ENCODE measurements at regions not wholly inside any gene's neighbourhood (a gene's known extent, or its start where the extent isn't known, plus 50 kb on each side); places are given as distances from the start of the nearest gene placed in this dataset.

DNA sequence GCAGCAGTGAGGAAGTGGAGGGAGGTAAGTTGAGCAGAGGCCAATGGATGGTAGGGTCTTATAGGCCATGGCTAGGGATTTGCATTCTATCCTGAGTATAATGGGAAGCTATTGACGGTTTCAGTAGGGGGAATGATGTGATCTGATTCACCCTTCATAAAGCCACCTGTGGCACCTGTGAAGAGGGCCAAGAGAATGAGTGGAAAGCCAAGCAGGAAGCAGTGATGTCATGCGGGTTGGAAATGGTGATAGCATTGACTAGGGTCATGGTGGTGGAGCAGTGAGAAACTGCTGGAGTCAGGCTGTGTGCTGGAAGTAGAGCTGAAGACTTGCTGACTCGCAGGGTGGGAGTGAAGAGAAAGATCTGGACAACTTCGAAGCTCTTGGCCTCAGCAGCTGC, 111.7 kb downstream of the MARCHF4 start:
- no peak for DNase-seq
- no peaks in the 10 kb centered on the region for H3K27me3 ChIP-seq (ENCODE audit: insufficient read depth, low read depth, severe bottlenecking)
- H3K9me3 ChIP-seq (ENCODE audit: severe bottlenecking): no peaks in the 10 kb centered on the region
- H3K36me3 ChIP-seq: no peaks in the 10 kb centered on the region
- H3K27ac ChIP-seq: no peak overlapping the region
- H3K4me3 ChIP-seq (ENCODE audit: low read depth, low read length): no peak overlapping the region
- TF ChIP-seq, protein P1, sequence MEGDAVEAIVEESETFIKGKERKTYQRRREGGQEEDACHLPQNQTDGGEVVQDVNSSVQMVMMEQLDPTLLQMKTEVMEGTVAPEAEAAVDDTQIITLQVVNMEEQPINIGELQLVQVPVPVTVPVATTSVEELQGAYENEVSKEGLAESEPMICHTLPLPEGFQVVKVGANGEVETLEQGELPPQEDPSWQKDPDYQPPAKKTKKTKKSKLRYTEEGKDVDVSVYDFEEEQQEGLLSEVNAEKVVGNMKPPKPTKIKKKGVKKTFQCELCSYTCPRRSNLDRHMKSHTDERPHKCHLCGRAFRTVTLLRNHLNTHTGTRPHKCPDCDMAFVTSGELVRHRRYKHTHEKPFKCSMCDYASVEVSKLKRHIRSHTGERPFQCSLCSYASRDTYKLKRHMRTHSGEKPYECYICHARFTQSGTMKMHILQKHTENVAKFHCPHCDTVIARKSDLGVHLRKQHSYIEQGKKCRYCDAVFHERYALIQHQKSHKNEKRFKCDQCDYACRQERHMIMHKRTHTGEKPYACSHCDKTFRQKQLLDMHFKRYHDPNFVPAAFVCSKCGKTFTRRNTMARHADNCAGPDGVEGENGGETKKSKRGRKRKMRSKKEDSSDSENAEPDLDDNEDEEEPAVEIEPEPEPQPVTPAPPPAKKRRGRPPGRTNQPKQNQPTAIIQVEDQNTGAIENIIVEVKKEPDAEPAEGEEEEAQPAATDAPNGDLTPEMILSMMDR (IDR thresholded peaks at IDR 0.05; ENCODE audit: low read depth, low read length): no peak

DNA sequence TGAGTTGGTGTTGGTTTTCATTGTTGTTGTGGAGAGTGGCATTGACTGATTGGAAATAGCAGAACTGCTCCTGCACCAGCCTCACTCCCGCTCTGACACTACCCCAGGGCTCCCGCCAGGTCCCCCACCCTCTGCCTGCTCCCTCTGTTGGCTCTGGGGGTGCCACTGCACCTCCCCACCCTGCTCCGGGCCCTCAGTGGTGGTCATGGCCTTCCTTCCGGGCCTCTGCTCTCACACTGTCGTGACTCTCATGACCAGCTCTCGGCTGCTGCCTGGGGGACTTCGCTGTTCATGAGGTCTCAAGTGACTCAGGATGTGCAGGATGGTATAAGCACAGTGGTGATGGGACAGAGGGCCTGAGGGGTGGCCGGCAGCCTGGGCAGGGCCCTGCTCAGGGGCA, 113.2 kb downstream of the MARCHF4 start:
- Histone ChIP-seq H3K4me3 (ENCODE audit: low read depth, low read length) (no peak overlapping the region), H3K9me3 (ENCODE audit: severe bottlenecking) (no peaks in the 10 kb centered on the region), H3K27me3 (ENCODE audit: insufficient read depth, low read depth, severe bottlenecking) (no peaks in the 10 kb centered on the region), H3K36me3 (no peaks in the 10 kb centered on the region), H3K27ac (no peak overlapping the region)
- TF ChIP-seq, protein P1 (IDR thresholded peaks at IDR 0.05; ENCODE audit: low read depth, low read length): no peak
- DNase-seq: no peak

DNA sequence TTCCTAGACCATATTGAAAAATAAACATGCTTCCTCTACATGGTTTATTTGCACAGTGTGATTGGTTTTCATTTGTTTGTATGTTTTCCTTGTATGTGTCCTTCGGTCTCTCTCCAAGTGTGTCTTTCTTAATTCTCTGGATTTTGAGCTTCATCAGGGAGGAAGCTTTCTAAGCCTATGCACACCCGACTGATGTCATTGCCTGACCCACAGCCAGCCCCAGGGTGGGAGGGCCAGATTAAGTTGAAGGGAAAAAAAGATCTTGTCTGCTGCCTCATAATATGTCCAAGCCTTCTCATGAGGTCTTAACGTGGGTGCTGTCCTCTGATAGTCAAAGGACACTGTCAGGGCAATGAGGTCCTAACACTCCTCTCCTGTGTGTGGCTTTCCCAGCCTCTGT, 115.2 kb downstream of the MARCHF4 start:
- TF ChIP-seq, protein P1 (IDR thresholded peaks at IDR 0.05; ENCODE audit: low read depth, low read length): no peak
- DNase-seq: no peak
- Histone ChIP-seq H3K36me3 (no peaks in the 10 kb centered on the region), H3K27ac (no peak overlapping the region), H3K4me3 (ENCODE audit: low read depth, low read length) (no peak overlapping the region), H3K9me3 (ENCODE audit: severe bottlenecking) (no peaks in the 10 kb centered on the region), H3K27me3 (ENCODE audit: insufficient read depth, low read depth, severe bottlenecking) (no peaks in the 10 kb centered on the region)

Measured in WERI-Rb-1 (cell line).